ENCODE measurements at regions not wholly inside any gene's neighbourhood (a gene's known extent, or its start where the extent isn't known, plus 50 kb on each side); places are given as distances from the start of the nearest gene placed in this dataset.

DNA sequence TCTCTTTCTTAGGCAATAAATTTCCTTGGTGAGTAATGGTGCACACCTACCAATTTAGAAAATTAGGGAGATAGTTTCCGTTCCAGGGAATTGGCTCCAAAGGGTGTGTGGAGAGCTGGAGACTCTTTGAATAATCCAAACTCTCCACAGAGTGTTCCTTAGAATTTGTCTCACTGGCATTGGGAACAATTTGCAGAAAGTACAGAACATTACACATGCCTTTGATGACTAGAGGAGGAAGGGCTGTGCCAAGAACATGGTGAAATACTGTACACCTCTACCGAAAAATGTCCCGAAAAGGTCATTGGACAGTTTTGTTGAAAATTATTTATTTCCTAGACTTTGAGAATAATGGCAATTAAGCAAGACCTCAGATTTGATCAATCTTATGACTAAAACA is 214.2 kb upstream of the MPDZ start:
- TF ChIP-seq ZC3H10 (CRISPR knock-in tag; IDR thresholded peaks at IDR 0.05) (no peak), GLIS3 (CRISPR knock-in tag; IDR thresholded peaks at IDR 0.05) (no peak), ARNTL (CRISPR knock-in tag; IDR thresholded peaks at IDR 0.05; ENCODE audit: borderline replicate concordance, low read depth) (no peak), PPARA (CRISPR knock-in tag; IDR thresholded peaks at IDR 0.05; ENCODE audit: borderline replicate concordance) (no peak), ZNF565 (CRISPR knock-in tag; conservative IDR thresholded peaks at IDR 0.05; ENCODE audit: low read depth) (no peak), ZNF70 (CRISPR knock-in tag; IDR thresholded peaks at IDR 0.05) (no peak)
- TF ChIP-seq, protein P1, sequence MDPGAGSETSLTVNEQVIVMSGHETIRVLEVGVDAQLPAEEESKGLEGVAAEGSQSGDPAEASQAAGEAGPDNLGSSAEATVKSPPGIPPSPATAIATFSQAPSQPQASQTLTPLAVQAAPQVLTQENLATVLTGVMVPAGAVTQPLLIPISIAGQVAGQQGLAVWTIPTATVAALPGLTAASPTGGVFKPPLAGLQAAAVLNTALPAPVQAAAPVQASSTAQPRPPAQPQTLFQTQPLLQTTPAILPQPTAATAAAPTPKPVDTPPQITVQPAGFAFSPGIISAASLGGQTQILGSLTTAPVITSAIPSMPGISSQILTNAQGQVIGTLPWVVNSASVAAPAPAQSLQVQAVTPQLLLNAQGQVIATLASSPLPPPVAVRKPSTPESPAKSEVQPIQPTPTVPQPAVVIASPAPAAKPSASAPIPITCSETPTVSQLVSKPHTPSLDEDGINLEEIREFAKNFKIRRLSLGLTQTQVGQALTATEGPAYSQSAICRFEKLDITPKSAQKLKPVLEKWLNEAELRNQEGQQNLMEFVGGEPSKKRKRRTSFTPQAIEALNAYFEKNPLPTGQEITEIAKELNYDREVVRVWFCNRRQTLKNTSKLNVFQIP (CRISPR knock-in tag; IDR thresholded peaks at IDR 0.05; ENCODE audit: borderline replicate concordance, low read depth): no peak
- TF ChIP-seq, protein P2, sequence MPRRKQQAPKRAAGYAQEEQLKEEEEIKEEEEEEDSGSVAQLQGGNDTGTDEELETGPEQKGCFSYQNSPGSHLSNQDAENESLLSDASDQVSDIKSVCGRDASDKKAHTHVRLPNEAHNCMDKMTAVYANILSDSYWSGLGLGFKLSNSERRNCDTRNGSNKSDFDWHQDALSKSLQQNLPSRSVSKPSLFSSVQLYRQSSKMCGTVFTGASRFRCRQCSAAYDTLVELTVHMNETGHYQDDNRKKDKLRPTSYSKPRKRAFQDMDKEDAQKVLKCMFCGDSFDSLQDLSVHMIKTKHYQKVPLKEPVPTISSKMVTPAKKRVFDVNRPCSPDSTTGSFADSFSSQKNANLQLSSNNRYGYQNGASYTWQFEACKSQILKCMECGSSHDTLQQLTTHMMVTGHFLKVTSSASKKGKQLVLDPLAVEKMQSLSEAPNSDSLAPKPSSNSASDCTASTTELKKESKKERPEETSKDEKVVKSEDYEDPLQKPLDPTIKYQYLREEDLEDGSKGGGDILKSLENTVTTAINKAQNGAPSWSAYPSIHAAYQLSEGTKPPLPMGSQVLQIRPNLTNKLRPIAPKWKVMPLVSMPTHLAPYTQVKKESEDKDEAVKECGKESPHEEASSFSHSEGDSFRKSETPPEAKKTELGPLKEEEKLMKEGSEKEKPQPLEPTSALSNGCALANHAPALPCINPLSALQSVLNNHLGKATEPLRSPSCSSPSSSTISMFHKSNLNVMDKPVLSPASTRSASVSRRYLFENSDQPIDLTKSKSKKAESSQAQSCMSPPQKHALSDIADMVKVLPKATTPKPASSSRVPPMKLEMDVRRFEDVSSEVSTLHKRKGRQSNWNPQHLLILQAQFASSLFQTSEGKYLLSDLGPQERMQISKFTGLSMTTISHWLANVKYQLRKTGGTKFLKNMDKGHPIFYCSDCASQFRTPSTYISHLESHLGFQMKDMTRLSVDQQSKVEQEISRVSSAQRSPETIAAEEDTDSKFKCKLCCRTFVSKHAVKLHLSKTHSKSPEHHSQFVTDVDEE (CRISPR knock-in tag; IDR thresholded peaks at IDR 0.05): no peak
- no peak for ATAC-seq

- no peak for ATAC-seq
- no peak for TF ChIP-seq ZC3H10 (CRISPR knock-in tag; IDR thresholded peaks at IDR 0.05)
- no peak for TF ChIP-seq ZNF70 (CRISPR knock-in tag; IDR thresholded peaks at IDR 0.05)
- no peak for TF ChIP-seq ISL1 (CRISPR knock-in tag; IDR thresholded peaks at IDR 0.05)
- TF ChIP-seq, protein P3, sequence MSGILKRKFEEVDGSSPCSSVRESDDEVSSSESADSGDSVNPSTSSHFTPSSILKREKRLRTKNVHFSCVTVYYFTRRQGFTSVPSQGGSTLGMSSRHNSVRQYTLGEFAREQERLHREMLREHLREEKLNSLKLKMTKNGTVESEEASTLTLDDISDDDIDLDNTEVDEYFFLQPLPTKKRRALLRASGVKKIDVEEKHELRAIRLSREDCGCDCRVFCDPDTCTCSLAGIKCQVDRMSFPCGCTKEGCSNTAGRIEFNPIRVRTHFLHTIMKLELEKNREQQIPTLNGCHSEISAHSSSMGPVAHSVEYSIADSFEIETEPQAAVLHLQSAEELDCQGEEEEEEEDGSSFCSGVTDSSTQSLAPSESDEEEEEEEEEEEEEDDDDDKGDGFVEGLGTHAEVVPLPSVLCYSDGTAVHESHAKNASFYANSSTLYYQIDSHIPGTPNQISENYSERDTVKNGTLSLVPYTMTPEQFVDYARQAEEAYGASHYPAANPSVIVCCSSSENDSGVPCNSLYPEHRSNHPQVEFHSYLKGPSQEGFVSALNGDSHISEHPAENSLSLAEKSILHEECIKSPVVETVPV (CRISPR knock-in tag; IDR thresholded peaks at IDR 0.05): no peak
- no peak for TF ChIP-seq CSDC2 (CRISPR knock-in tag; IDR thresholded peaks at IDR 0.05)
- no peak for TF ChIP-seq PPARA (CRISPR knock-in tag; IDR thresholded peaks at IDR 0.05; ENCODE audit: borderline replicate concordance)
- no peak for TF ChIP-seq BACH2 (CRISPR knock-in tag; IDR thresholded peaks at IDR 0.05; ENCODE audit: borderline replicate concordance)
- no peak for TF ChIP-seq ESRRG (CRISPR knock-in tag; IDR thresholded peaks at IDR 0.05)
- no peak for TF ChIP-seq TCF4 (CRISPR knock-in tag; IDR thresholded peaks at IDR 0.05; ENCODE audit: borderline replicate concordance)
- TF ChIP-seq RARB (CRISPR knock-in tag; IDR thresholded peaks at IDR 0.05): no peak
- TF ChIP-seq SNAI2 (CRISPR knock-in tag; IDR thresholded peaks at IDR 0.05): no peak
Observed at GRCh38 chr9:13491493-13492424, 212.3 kb upstream of the MPDZ start.

DNA sequence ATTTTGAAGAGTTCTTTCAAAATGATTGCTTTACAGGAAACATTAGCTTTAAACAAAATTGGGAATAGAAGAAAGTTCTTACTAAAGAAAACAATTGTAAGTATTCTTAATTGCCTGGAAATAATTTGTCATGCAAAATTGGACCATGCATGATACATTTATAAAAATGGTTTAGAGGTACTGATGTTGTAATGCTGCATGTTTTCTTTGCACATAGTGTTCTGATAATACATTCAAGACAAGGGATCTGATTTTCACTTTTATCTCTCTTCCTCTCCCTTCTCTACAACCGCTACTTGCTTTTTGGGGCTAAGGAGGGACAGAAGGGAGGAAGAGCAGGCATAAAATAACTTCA is 211.6 kb upstream of the MPDZ start:
- no peak for TF ChIP-seq ZFP3 (CRISPR knock-in tag; IDR thresholded peaks at IDR 0.05)
- TF ChIP-seq CREB5 (CRISPR knock-in tag; IDR thresholded peaks at IDR 0.05; ENCODE audit: low read depth): no peak
- TF ChIP-seq PPARA (CRISPR knock-in tag; IDR thresholded peaks at IDR 0.05; ENCODE audit: borderline replicate concordance): no peak
- no peak for TF ChIP-seq RARB (CRISPR knock-in tag; IDR thresholded peaks at IDR 0.05)
- TF ChIP-seq SNAI2 (CRISPR knock-in tag; IDR thresholded peaks at IDR 0.05): no peak
- ATAC-seq: no peak

GRCh38 chr9:13487936-13488335 is 208.4 kb upstream of the MPDZ start:
- peak; percentile 48; the same call in 2 of the 3 replicates for ATAC-seq
- TF ChIP-seq ARNTL (CRISPR knock-in tag; IDR thresholded peaks at IDR 0.05; ENCODE audit: borderline replicate concordance, low read depth) (no peak), CSDC2 (CRISPR knock-in tag; IDR thresholded peaks at IDR 0.05) (no peak), GLIS3 (CRISPR knock-in tag; IDR thresholded peaks at IDR 0.05) (no peak)

GRCh38 chr9:13487498-13487897 is 208.0 kb upstream of the MPDZ start:
- peak; percentile 52 for ATAC-seq
- TF ChIP-seq ZFP3 (CRISPR knock-in tag; IDR thresholded peaks at IDR 0.05) (no peak), ZNF8 (CRISPR knock-in tag; IDR thresholded peaks at IDR 0.05) (no peak), GLIS3 (CRISPR knock-in tag; IDR thresholded peaks at IDR 0.05) (no peak), BACH2 (CRISPR knock-in tag; IDR thresholded peaks at IDR 0.05; ENCODE audit: borderline replicate concordance) (no peak), SNAI2 (CRISPR knock-in tag; IDR thresholded peaks at IDR 0.05) (no peak), ESRRG (CRISPR knock-in tag; IDR thresholded peaks at IDR 0.05) (no peak), ZNF70 (CRISPR knock-in tag; IDR thresholded peaks at IDR 0.05) (no peak), ZNF565 (CRISPR knock-in tag; conservative IDR thresholded peaks at IDR 0.05; ENCODE audit: low read depth) (no peak), ZC3H10 (CRISPR knock-in tag; IDR thresholded peaks at IDR 0.05) (no peak), TCF4 (CRISPR knock-in tag; IDR thresholded peaks at IDR 0.05; ENCODE audit: borderline replicate concordance) (no peak), RARB (CRISPR knock-in tag; IDR thresholded peaks at IDR 0.05) (no peak), CREB5 (CRISPR knock-in tag; IDR thresholded peaks at IDR 0.05; ENCODE audit: low read depth) (no peak), OSR1 (CRISPR knock-in tag; IDR thresholded peaks at IDR 0.05) (no peak)
- TF ChIP-seq, protein P4, sequence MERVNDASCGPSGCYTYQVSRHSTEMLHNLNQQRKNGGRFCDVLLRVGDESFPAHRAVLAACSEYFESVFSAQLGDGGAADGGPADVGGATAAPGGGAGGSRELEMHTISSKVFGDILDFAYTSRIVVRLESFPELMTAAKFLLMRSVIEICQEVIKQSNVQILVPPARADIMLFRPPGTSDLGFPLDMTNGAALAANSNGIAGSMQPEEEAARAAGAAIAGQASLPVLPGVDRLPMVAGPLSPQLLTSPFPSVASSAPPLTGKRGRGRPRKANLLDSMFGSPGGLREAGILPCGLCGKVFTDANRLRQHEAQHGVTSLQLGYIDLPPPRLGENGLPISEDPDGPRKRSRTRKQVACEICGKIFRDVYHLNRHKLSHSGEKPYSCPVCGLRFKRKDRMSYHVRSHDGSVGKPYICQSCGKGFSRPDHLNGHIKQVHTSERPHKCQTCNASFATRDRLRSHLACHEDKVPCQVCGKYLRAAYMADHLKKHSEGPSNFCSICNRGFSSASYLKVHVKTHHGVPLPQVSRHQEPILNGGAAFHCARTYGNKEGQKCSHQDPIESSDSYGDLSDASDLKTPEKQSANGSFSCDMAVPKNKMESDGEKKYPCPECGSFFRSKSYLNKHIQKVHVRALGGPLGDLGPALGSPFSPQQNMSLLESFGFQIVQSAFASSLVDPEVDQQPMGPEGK (CRISPR knock-in tag; IDR thresholded peaks at IDR 0.05; ENCODE audit: borderline replicate concordance): no peak

Data from SK-N-SH treated with all-trans-retinoic acid at 6 μM for 48 hours (cell line).